GM10248 (cell line): ENCODE measurements at regions not wholly inside any gene's neighbourhood (a gene's known extent, or its start where the extent isn't known, plus 50 kb on each side); places are given as distances from the start of the nearest gene placed in this dataset.
"Not testable (repeated sequence)": the region's sequence is repeated elsewhere in the genome, so short reads cannot be mapped to it uniquely, and the experiment has no call there.

Experiments
- CTCF ChIA-PET: fragments of 300-600 bp; sonication (Branson Sonifier 250); formaldehyde crosslinking; extraction: SDS; loops from one replicate; lab custom pipeline; 2021; ENCODE audit warnings: antibody characterized with exemption; lab: Yijun Ruan, JAX
- POLR2A ChIA-PET: fragments of 350-650 bp; sonication (Branson Sonifier 250); formaldehyde crosslinking; extraction: SDS; loops from one replicate; lab custom pipeline; 2020; ENCODE audit warnings: antibody characterized with exemption; lab: Yijun Ruan, JAX
- DNase-seq: peaks from one replicate; pipeline ENCODE4 v3.0.0; 2012; ENCODE audit errors: extremely low spot score
- CTCF ChIP-seq: IDR thresholded peaks from 2 replicates; pipeline ENCODE4 v1.5.1; 2012; ENCODE audit warnings: mild to moderate bottlenecking, low read depth; ENCODE audit errors: extremely low read depth, missing control alignments, control extremely low read depth

GRCh38 chr1:234851450-234852438 lies 241.8 kb upstream of the IRF2BP2 start:
- no peak for TF ChIP-seq CTCF
- ChIA-PET CTCF (interaction anchor here (1.0 to 2.0 kb wide), 6 partner anchors 10 to 82 kb away, joined by 3 to 5 read pairs (median 4); no protein-coding TSS in a partner anchor), POLR2A (interaction anchor here (0.6 to 1.0 kb wide), 2 partner anchors 10 to 79 kb away, joined by 3 read pairs; no protein-coding TSS in a partner anchor)
- DNase-seq = peak; percentile 38

GRCh38 chr1:234849832-234850231 lies 239.9 kb upstream of the IRF2BP2 start:
- TF ChIP-seq CTCF = no peak
- POLR2A ChIA-PET = no interaction called here
- CTCF ChIA-PET = interaction anchor here (1.1 to 2.0 kb wide), 4 partner anchors 8 to 234 kb away, joined by 3 to 6 read pairs (median 4); no protein-coding TSS in a partner anchor
- DNase-seq = no peak

- POLR2A ChIA-PET = no interaction called here
- no peak for TF ChIP-seq CTCF
- no peak for DNase-seq
- CTCF ChIA-PET = interaction anchor here (1.3 kb wide), 1 partner anchor 9 kb away, joined by 5 read pairs; no protein-coding TSS in a partner anchor
These were observed 239.1 kb upstream of the IRF2BP2 start for GRCh38 chr1:234848972-234849649.

GRCh38 chr1:234846813-234847212 lies 236.8 kb upstream of the IRF2BP2 start:
- CTCF ChIA-PET = interaction anchor here (0.9 to 1.9 kb wide), 3 partner anchors 12 to 94 kb away, joined by 3 to 7 read pairs (median 4); no protein-coding TSS in a partner anchor
- DNase-seq, POLR2A ChIA-PET: not testable (repeated sequence)

- CTCF ChIA-PET = interaction anchor here (0.6 to 3.0 kb wide), 11 partner anchors 10 to 121 kb away, joined by 3 to 8 read pairs (median 3); no protein-coding TSS in a partner anchor
- POLR2A ChIA-PET = interaction anchor here (0.8 kb wide), 1 partner anchor 166 kb away, joined by 3 read pairs; no protein-coding TSS in a partner anchor
- DNase-seq = no peak
- no peak for TF ChIP-seq CTCF
These were observed 235.9 kb upstream of the IRF2BP2 start for GRCh38 chr1:234845836-234846235.

- no peak for TF ChIP-seq CTCF
- POLR2A ChIA-PET = interaction anchor here (0.6 to 1.4 kb wide), 3 partner anchors 167 to 232 kb away, joined by 3 to 4 read pairs (median 3); no protein-coding TSS in a partner anchor
- CTCF ChIA-PET = interaction anchor here (0.9 to 3.0 kb wide), 9 partner anchors 9 to 121 kb away, joined by 3 to 8 read pairs (median 4); no protein-coding TSS in a partner anchor
- no peak for DNase-seq
These were observed 235.2 kb upstream of the IRF2BP2 start for GRCh38 chr1:234845097-234845660.
